HG02943 (cell line): ENCODE measurements at regions not wholly inside any gene's neighbourhood (a gene's known extent, or its start where the extent isn't known, plus 50 kb on each side); places are given as distances from the start of the nearest gene placed in this dataset.

Experiments used
- ATAC-seq: cut with Tn5 transposase; IDR thresholded peaks from one replicate; pipeline ENCODE4 v1.9.1; 2021; ENCODE audit warnings: mild to moderate bottlenecking, low read depth, moderate library complexity; ENCODE audit not compliant: unreplicated experiment

- ATAC-seq, result no peak
These were observed 933.2 kb downstream of the GATA3 start for GRCh38 chr10:8987712-8988111.

GRCh38 chr10:8990280-8990987 is 935.9 kb downstream of the GATA3 start:
- no peak for ATAC-seq

DNA sequence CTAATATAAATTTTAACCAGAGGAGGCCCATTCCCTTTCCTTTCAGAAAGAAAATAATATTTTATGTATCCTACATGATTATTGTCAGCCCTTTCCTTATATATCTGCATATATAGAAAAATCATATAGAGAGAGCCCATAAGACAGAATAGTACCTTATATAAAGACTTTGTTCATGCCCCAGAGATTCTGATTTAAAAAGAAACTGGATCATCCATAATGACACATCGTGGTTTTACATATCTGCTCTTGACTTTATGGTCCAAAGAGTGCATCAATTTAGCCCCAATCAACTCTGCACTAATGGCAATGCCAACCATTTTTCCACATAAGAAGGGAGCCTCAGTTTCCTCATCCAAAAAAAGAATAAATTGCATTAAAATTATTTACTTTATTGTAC is 937.5 kb downstream of the GATA3 start:
- no peak for ATAC-seq

DNA sequence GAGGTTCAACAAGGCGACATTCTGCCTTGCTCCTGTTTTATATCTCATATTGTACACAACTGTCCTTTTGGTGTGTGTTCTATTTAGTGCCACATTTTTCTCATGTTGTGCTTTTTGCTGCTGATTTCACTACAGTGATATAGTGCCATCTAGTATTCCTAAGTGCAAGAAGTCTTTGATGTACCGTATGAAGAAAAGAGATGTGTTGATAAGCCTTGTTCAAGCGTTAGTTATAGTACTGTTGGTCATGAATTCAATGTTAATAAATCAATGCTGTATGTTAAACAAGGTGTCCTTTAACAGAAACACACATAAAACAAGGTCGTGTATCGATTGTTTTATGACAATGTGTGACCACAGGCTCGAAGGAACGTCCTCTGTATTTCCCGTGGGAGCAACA is 939.4 kb downstream of the GATA3 start:
- no peak for ATAC-seq

- no peak for ATAC-seq
These were observed 944.3 kb downstream of the GATA3 start for GRCh38 chr10:8998751-8999150.

- no peak for ATAC-seq
These were observed 948.6 kb downstream of the GATA3 start for GRCh38 chr10:9003122-9003521.

DNA sequence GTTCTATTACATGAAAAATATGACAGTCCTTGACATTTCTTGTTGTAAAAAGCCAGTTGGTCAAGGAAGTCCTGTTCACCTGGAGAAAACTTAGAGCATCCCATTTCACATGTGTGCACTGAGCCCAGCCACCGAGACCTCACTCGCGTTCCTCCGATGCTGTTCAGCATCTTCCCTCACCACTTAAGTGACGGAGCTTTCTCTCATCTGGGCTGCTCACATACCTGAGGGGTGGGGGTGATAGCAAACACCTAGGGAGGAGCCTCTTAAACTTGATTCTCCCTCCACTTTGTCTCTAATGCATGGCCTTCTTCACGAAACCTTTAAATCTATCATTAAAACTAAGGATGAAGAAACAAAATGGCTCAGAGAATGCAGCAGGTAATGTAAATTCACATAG is 950.2 kb downstream of the GATA3 start:
- no peak for ATAC-seq

DNA sequence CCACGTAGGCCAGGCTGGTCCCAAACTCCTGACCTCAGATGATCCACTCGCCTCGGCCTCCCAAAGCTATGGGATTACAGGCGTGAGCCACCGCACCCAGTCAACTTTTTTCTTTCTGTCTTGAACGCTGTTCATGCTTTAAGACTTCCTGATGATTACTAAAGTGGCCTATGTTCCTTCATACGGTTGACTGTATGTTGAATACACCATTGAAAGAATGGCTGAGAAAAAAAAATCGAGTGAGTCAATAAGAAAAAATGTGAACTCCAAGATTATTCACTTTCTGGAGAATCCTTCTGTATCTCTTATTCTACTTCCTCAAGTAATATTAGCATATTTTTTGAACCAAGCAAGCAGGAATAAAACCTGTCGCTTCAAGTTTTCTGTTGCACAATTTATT is 955.0 kb downstream of the GATA3 start:
- ATAC-seq, result no peak

DNA sequence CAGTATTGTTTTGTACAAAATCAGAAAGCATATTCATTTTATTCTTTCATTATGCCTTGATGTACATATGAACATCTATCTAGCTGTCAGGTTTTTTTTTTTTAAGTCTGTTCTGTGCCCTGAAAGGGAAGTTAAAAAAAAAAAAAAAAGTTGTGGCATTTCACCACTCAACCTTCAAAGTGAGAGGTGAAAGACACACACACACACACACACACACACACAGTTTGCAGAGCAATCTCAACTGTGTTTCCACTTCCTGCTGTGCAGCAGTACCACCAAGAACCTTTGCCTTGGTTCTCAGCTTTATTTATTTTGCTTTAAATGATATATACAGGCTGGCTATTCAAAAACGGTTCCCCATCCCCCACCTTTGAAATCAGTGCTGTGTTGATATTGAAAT is 955.6 kb downstream of the GATA3 start:
- no peak for ATAC-seq

GRCh38 chr10:9010931-9011670 is 956.6 kb downstream of the GATA3 start:
- no peak for ATAC-seq

DNA sequence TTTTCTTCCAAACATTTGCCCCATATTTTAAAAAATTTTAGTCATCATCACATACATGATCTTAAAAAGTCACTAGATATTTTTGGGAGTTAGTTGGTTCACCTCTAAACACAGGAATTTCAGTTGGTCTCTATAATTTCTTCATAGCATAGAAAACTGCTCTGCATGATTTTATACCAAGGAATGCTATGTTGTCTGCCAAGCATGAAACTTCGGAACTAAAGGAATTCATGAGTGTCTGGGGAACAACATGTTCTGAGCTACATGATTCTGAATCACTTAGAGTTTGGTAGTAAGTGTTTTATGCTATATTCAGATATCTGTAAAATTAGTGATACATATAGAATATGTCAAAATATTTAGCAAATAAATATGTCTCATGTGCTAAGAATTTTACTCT is 957.8 kb downstream of the GATA3 start:
- no peak for ATAC-seq

- no peak for ATAC-seq
These were observed 960.5 kb downstream of the GATA3 start for GRCh38 chr10:9015005-9015404.

GRCh38 chr10:9015447-9015846 is 961.0 kb downstream of the GATA3 start:
- ATAC-seq, result no peak

DNA sequence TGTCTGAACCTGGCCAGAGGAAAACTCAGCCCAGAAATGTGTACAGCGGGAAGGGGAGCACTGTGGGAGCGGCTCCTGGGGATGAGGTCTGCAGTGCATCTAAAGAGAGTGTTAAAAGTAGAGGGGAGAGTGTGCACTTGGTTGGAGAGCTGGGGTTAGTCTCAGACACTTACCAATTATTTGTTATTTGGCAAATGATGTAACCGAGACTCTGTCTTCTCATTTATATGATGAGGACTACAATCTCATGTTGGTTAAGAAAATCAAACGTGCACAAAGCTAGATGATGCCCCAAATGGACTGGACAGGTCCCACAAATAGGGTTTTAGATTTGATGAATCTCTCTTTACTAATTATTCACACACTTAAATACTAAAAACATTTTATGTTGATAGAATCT is 962.4 kb downstream of the GATA3 start:
- ATAC-seq, result no peak

GRCh38 chr10:9018195-9019173 is 964.0 kb downstream of the GATA3 start:
- ATAC-seq, result no peak

DNA sequence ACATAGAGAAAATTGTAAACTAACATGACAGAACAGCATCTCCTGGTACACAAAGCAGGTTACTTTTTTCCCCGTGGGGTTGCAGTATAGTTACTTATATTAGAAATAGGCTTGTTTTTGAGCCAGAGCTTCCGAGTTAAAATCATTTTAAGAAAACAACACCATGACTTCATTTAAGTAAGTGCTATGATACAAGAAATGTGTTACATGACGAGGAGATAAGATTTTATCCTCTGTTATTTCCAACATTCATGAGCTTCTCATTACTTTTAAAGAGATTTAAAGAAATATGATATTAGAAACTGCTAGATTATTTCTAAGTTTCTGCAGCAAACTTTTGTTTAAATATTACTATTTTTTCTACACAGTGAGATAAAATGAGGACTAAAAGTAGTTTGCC is 968.7 kb downstream of the GATA3 start:
- no peak for ATAC-seq

DNA sequence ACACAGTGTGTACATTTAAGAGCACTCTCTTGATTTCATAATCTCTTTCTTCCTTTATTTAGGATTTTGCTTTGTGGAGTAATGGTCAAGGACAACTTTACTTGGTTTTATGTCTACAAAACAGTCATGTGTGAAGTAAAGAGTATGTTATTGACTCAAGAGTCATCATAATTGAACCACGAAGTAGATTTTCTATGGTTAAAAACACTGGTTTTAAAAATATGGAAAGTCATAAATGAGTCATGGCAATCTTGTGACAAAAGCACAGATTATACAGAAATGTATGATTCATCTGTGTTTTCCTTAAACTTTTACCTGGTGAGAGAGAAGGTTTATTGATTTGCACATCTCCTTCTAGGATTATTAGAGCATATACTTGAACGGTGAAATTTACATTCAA is 969.7 kb downstream of the GATA3 start:
- ATAC-seq, result no peak

DNA sequence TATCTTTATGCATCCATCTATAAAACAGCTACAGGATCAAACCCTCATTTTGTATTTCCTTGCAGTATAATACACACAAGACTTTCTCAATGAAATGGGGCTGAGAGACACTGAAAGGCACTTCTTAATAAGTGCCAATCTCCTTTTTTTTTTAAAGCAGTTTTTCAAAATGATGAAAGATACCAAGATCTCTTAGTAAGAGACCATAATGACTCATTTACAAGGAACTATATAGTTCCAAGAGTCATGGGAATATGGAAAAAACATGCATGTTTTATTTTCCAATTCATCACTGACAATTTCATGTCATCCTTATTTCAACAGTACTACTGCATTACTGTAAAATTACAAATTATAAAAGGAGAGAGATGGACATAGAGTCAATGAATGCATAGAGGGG is 973.7 kb downstream of the GATA3 start:
- ATAC-seq, result no peak

DNA sequence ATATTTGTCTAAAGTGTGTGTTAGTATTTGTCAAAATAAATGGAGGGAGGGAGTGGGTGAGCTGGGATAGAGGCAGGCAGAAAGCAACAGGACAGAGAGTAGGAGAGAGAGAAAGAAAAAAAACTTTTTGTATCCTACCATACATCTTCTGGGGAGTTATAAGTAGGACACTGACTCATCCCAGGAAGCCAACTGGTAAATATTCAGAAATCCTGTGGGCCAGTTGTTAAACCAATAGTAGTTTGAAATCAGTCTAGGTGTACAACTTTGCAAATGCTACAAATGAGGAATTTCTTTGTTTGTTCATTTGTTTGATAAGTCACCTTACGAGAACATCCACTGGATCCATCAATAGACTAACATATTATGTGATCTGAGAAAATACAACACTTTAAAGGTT is 980.9 kb downstream of the GATA3 start:
- ATAC-seq, result no peak

- ATAC-seq, result no peak
These were observed 982.3 kb downstream of the GATA3 start for GRCh38 chr10:9036711-9037204.

DNA sequence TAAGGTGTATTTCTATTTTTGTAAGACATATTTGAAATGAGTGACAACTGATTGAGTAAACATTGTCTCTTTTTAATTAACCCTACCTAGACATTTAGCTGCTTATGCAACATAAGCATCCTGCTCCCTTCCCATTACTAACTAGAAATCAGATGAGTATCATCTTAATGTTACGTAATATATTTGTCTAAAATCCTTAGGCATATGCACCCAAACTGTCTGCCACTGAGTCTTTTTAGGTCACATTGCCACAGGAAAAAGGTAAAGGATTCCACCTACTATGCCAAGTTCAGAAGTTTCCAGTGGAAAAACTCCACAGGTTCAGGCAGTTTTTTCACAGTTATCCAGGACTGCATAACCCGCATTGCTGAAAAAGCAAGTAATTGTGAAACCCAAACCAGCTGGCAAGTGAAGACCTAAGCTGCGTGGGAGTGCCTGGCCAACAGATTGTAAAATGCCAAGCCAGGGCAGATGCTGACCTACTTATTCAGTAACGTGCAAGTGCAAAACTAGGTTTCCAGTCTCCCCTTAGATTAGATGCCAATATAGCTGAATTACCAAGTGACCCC is 983.7 kb downstream of the GATA3 start:
- no peak for ATAC-seq
